ENCODE measurements at regions not wholly inside any gene's neighbourhood (a gene's known extent, or its start where the extent isn't known, plus 50 kb on each side); places are given as distances from the start of the nearest gene placed in this dataset.

DNA sequence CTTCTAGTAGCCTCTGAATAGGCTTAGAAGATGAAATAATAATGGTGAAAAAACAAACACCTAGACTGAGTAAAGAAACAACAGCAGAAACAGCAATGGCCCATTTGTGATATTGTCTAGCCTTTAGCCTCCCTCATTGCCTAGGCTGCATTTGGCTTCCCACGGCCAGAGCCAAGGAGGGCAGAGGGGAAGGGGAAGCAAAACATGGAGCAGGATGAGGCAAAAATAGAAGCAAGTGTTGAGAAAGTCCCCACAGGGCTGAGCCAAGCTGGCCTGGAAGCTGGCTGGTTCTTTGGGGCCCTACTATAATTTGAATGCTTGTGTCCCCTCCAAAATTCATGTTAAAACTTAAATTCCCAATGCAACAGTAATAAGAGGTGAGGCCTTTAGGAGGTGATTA lies 60.2 kb upstream of the KSR1 start:
- DNase-seq = no peak

DNA sequence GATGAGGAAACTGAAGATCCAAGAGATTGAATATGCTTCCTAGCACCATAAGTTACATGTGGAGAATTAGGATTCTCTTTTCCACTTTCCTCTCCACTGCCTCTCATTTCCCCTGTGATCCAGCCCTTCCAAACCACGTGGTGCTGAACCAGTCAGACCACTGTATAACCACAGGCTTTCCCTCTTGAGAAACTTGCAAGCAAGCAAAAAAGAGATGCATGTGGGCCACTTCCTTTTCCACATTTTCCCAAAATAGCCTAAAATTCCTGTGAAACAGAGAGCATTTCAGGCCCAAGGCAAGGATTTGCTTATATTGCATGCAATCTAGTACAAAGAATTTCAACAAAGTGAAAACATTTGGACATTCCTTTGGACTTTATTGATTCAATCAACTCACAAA lies 59.3 kb upstream of the KSR1 start:
- DNase-seq = no peak

DNA sequence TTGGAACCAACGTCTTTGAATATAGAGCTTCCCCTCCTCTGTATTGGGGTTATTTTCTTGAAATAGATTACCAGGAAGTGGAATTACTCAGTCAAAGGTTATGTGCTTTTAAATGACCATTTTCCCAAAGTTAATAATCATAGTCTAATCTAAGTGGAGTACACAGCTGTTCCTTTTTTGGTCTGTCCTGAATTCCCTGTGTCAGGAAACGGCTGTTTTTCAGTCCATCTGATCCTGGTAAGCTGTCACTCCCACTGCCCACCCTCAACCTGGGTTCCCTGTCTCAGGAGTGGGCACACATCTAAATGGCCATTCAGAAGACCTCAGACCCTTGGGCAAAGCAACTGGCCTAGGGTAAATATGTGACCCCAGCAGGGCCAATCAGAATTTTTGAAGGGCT lies 57.6 kb upstream of the KSR1 start:
- no peak for DNase-seq

DNA sequence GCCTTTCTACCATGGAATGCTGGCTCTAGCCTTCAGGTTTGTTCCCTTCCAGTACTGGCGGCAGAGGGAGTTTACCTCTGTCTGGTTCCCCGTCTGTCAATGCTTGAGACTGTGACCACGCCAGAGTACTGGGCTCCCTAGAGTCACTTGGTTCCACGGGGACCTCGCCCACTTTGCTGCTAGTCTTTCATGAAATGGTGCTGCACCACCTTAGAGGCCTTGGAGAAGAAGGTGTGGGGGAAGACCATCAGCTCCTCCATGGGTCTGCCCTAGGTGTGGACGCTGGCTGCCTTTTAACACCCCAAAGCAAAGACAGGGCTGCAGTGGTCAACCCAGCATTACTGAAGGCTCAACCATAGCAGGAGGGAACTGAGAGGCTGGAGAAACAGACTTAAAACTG lies 55.3 kb upstream of the KSR1 start:
- no peak for DNase-seq

DNA sequence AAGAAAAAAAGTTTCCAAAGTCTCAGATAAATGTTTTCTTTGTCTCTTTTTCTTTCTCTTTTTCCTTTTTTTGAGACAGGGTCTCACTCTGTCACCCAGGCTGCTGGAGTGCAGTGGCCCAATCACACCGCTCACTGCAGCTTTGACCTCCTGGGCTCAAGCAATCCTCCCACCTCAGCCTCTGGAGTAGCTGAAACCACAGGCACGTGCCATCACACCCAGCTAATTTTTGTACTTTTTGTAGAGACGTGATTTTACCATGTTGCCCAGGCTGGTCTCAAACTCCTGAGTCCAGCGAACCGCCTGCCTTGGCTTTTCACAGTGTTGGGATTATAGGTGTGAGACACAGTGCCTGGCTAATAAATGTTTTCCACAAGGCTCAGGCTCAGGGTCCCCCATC lies 53.3 kb upstream of the KSR1 start:
- DNase-seq = no peak

DNA sequence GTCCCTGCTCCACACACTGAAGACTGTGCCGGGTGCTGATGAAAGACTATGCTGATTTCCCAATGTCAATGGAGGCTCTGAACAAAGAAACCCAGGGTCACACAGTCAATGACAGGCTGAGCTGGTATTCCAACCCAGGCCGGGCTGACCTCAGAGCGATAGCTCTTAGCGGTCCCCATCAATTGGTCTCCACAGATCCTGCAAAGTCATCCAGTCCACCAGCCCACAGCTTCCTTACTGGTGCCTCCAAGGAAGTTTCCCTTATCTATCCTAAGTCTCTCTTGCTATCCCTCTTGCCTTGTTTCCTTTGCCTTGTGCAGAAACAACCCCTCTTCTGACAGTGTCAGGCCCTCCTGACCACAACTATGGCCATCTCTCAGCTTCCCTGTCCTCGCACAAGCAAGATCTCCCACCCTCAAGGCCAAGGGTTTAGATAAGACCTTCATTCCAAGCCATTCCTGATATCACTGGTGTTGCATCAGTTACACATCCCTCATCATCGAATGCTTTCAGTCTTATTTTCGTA lies 52.7 kb upstream of the KSR1 start:
- no peak for DNase-seq

DNA sequence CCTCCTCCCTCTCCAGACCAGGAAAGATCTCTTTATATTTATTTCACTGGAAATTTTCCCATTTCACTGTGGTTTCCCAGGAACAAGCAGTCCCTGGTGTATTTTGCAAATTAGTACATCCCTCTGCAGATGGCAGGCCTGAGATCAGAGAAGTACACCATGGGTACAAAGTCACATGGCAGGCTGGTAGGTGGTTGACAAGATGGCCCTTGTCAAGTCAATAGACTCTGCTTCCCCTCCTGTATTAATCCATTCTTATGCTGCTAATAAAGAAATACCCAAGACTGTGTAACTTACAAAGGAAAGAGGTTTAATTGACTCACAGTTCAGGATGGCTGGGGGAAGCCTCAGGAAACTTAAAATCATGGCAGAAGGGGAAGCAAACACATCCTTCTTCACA lies 51.6 kb upstream of the KSR1 start:
- DNase-seq = no peak

Data from right hindlimb (tissue), 1 donor.